GM23338 (cell line): ENCODE measurements at regions not wholly inside any gene's neighbourhood (a gene's known extent, or its start where the extent isn't known, plus 50 kb on each side); places are given as distances from the start of the nearest gene placed in this dataset.

Experiments
- ATAC-seq: fragments of 200-7000 bp; cut with Tn5 transposase; 3 replicates; pipeline ENCODE4 v1.9.1; 2020
- DNase-seq: peaks from one replicate; pipeline ENCODE4 v3.0.0-alpha.2; 2015; ENCODE audit warnings: low spot score
- H2AFZ ChIP-seq: fragments of 200-600 bp; sonication (generic); 2 replicates; pipeline ENCODE4 v1.8.0; 2016; ENCODE audit warnings: antibody characterized with exemption, mild to moderate bottlenecking, moderate library complexity
- H3F3A ChIP-seq: fragments of 200-600 bp; sonication (generic); replicated peaks from 2 replicates; pipeline ENCODE4 v1.8.0; 2017; ENCODE audit warnings: antibody characterized with exemption, mixed run types, low read depth
- H3K27ac ChIP-seq: fragments of 200-600 bp; sonication (generic); 2 replicates; pipeline ENCODE4 v1.6.1; 2016; ENCODE audit warnings: low read depth
- H3K27me3 ChIP-seq: fragments of 200-600 bp; sonication (generic); 2 replicates; pipeline ENCODE4 v1.8.0; 2016; ENCODE audit warnings: mild to moderate bottlenecking, mixed run types, moderate library complexity; ENCODE audit not compliant: insufficient read depth
- H3K36me3 ChIP-seq: fragments of 200-600 bp; sonication (generic); 2 replicates; pipeline ENCODE4 v1.8.0; 2016; ENCODE audit warnings: mild to moderate bottlenecking; ENCODE audit not compliant: insufficient read depth
- H3K4me1 ChIP-seq: fragments of 200-600 bp; sonication (generic); 2 replicates; pipeline ENCODE4 v1.8.0; 2016; ENCODE audit warnings: mild to moderate bottlenecking, moderate library complexity; ENCODE audit not compliant: insufficient read depth
- H3K4me2 ChIP-seq: fragments of 200-600 bp; sonication (generic); 2 replicates; pipeline ENCODE4 v1.7.1; 2017; ENCODE audit warnings: mixed run types
- H3K4me3 ChIP-seq: fragments of 200-600 bp; sonication (generic); 2 replicates; pipeline ENCODE4 v1.6.1; 2016; ENCODE audit warnings: mixed run types
- H3K79me2 ChIP-seq: fragments of 200-600 bp; sonication (generic); replicated peaks from 2 replicates; pipeline ENCODE4 v1.8.0; 2017; ENCODE audit warnings: mild to moderate bottlenecking; ENCODE audit not compliant: insufficient read depth
- H3K9me2 ChIP-seq: fragments of 200-600 bp; sonication (generic); 2 replicates; pipeline ENCODE4 v1.8.0; 2017; ENCODE audit not compliant: insufficient read depth
- H4K20me1 ChIP-seq: fragments of 200-600 bp; sonication (generic); replicated peaks from 2 replicates; pipeline ENCODE4 v1.8.0; 2017; ENCODE audit warnings: mild to moderate bottlenecking; ENCODE audit not compliant: insufficient read depth
- H3K27ac Mint-ChIP-seq: 2 replicates; pipeline ENCODE4 v1.8.0; 2020; ENCODE audit warnings: inconsistent platforms, mild to moderate bottlenecking, moderate library complexity, mixed read lengths
- H3K27me3 Mint-ChIP-seq: 3 replicates; pipeline ENCODE4 v1.8.0; 2022; ENCODE audit warnings: low read depth, mild to moderate bottlenecking, moderate library complexity, mixed read lengths, inconsistent platforms; ENCODE audit not compliant: insufficient read depth, poor library complexity
- H3K36me3 Mint-ChIP-seq: 3 replicates; pipeline ENCODE4 v1.8.0; 2021; ENCODE audit warnings: low read depth, mild to moderate bottlenecking, inconsistent platforms, moderate library complexity, mixed read lengths
- H3K4me1 Mint-ChIP-seq: 3 replicates; pipeline ENCODE4 v1.8.0; 2020; ENCODE audit warnings: mild to moderate bottlenecking, inconsistent platforms, mixed read lengths
- H3K4me3 Mint-ChIP-seq: 3 replicates; pipeline ENCODE4 v1.8.0; 2021; ENCODE audit warnings: moderate library complexity, mild to moderate bottlenecking, inconsistent platforms, mixed read lengths
- H3K9me3 Mint-ChIP-seq: 3 replicates; pipeline ENCODE4 v1.8.0; 2020; ENCODE audit warnings: moderate library complexity, mild to moderate bottlenecking, inconsistent platforms, mixed read lengths
- CREB1 ChIP-seq: fragments of 250-450 bp; sonication (Bioruptor Pico); IDR thresholded peaks from 2 replicates; pipeline ENCODE4 v1.5.0; 2020; ENCODE audit warnings: low read depth, mild to moderate bottlenecking, moderate library complexity
- CTCF ChIP-seq, 2 experiments: fragments of 200-600 bp in 1 of 2; sonication (generic) in 1 of 2; conservative IDR thresholded peaks; 2 replicates each; pipeline versions ENCODE4 v1.5.1 to v1.6.1; 2016 to 2017; ENCODE audit warnings: antibody characterized with exemption in 2 of 2, low read depth in 2 of 2, mild to moderate bottlenecking in 2 of 2, moderate library complexity in 1 of 2
- ETS1 ChIP-seq: IDR thresholded peaks from 2 replicates; pipeline ENCODE4 v1.6.1; 2016; ENCODE audit warnings: antibody characterized with exemption
- EZH2 ChIP-seq: fragments of 200-600 bp; sonication (generic); IDR thresholded peaks from one replicate; pipeline ENCODE4 v1.8.0; 2017; ENCODE audit warnings: antibody characterized with exemption, mild to moderate bottlenecking, low read depth; ENCODE audit not compliant: unreplicated experiment
- REST ChIP-seq: IDR thresholded peaks from one replicate; pipeline ENCODE4 v1.6.1; 2018; ENCODE audit warnings: antibody characterized with exemption; ENCODE audit not compliant: unreplicated experiment
- STAT1 ChIP-seq: IDR thresholded peaks from one replicate; pipeline ENCODE4 v1.6.1; 2016; ENCODE audit warnings: antibody characterized with exemption; ENCODE audit not compliant: unreplicated experiment
- ZNF114 ChIP-seq: fragments of 250-450 bp; sonication (Bioruptor Pico); IDR thresholded peaks from 2 replicates; pipeline ENCODE4 v1.5.0; 2020; ENCODE audit warnings: mild to moderate bottlenecking, moderate library complexity
- ZNF331 ChIP-seq: fragments of 250-450 bp; sonication (Bioruptor Pico); IDR thresholded peaks from 2 replicates; pipeline ENCODE4 v1.5.0; 2020; ENCODE audit warnings: low read depth, mild to moderate bottlenecking, moderate library complexity

GRCh38 chr6:45722876-45723275 is 292.8 kb downstream of the CLIC5 start:
- H3K4me1 Mint-ChIP-seq, result no peaks in the 10 kb centered on the region
- H3K27ac ChIP-seq, result no peak overlapping the region
- no peak for TF ChIP-seq ZNF114 (CRISPR knock-in tag)
- TF ChIP-seq ETS1, result no peak
- no peak for TF ChIP-seq REST
- TF ChIP-seq CTCF (conservative IDR thresholded peaks at IDR 0.05; ENCODE audit: low read depth in 2 of 2), result no peak
- no peak for TF ChIP-seq ZNF331 (CRISPR knock-in tag)
- no peak for TF ChIP-seq CREB1 (CRISPR knock-in tag)
- TF ChIP-seq EZH2, result no peak
- TF ChIP-seq STAT1, result no peak
- H3K36me3 ChIP-seq, result no peaks in the 10 kb centered on the region
- H3K27ac Mint-ChIP-seq, result no peak overlapping the region
- no peaks in the 10 kb centered on the region for H3K27me3 ChIP-seq
- no peak overlapping the region for H3K4me3 Mint-ChIP-seq
- no peak for ATAC-seq
- no peak overlapping the region for H3K4me3 ChIP-seq
- no peaks in the 10 kb centered on the region for H3K79me2 ChIP-seq
- no peaks in the 10 kb centered on the region for H4K20me1 ChIP-seq
- DNase-seq, result no peak
- H3F3A ChIP-seq, result no peaks in the 10 kb centered on the region
- H3K4me2 ChIP-seq, result no peak overlapping the region
- H3K9me2 ChIP-seq, result no peaks in the 10 kb centered on the region
- H3K4me1 ChIP-seq, result no peaks in the 10 kb centered on the region
- no peaks in the 10 kb centered on the region for H3K36me3 Mint-ChIP-seq
- peak overlapping the region; percentile 9; the same call in 1 of the 2 replicates for H2AFZ ChIP-seq
- H3K9me3 Mint-ChIP-seq, result no peaks in the 10 kb centered on the region; the same call in 2 of the 3 replicates
- no peaks in the 10 kb centered on the region for H3K27me3 Mint-ChIP-seq

GRCh38 chr6:45721665-45722064 is 294.0 kb downstream of the CLIC5 start:
- TF ChIP-seq CTCF (conservative IDR thresholded peaks at IDR 0.05; ENCODE audit: low read depth in 2 of 2) (peak; percentile 54 to 65), ETS1 (no peak)
- ATAC-seq, result peak; percentile 67
- Mint-ChIP-seq H3K27ac (no peak overlapping the region), H3K4me3 (no peak overlapping the region), H3K4me1 (no peaks in the 10 kb centered on the region), H3K36me3 (no peaks in the 10 kb centered on the region), H3K9me3 (no peaks in the 10 kb centered on the region; the same call in 2 of the 3 replicates), H3K27me3 (no peaks in the 10 kb centered on the region)
- Histone ChIP-seq H3F3A (no peaks in the 10 kb centered on the region), H3K4me1 (no peaks in the 10 kb centered on the region), H2AFZ (no peak overlapping the region), H3K9me2 (no peaks in the 10 kb centered on the region), H3K79me2 (no peaks in the 10 kb centered on the region), H3K36me3 (no peaks in the 10 kb centered on the region), H3K4me3 (no peak overlapping the region), H3K4me2 (no peak overlapping the region), H3K27ac (no peak overlapping the region), H4K20me1 (no peaks in the 10 kb centered on the region), H3K27me3 (no peaks in the 10 kb centered on the region)
- DNase-seq, result peak; percentile 53
